IPS-20b (cell line): ENCODE measurements at regions not wholly inside any gene's neighbourhood (a gene's known extent, or its start where the extent isn't known, plus 50 kb on each side); places are given as distances from the start of the nearest gene placed in this dataset.

Experiments used
- H3K27ac ChIP-seq: one replicate; pipeline ENCODE4 v1.5.1; 2013; ENCODE audit warnings: low read length
- H3K27me3 ChIP-seq: 2 replicates; pipeline ENCODE4 v1.6.1; 2013; ENCODE audit warnings: mild to moderate bottlenecking, low read length, inconsistent platforms; ENCODE audit not compliant: insufficient read depth
- H3K36me3 ChIP-seq: 2 replicates; pipeline ENCODE4 v1.6.1; 2013; ENCODE audit warnings: low read depth, mild to moderate bottlenecking, inconsistent platforms, low read length, moderate library complexity; ENCODE audit not compliant: insufficient read depth
- H3K4me1 ChIP-seq: 2 replicates; pipeline ENCODE4 v1.6.1; 2013; ENCODE audit warnings: mild to moderate bottlenecking, control low read depth, inconsistent platforms, low read length, moderate library complexity; ENCODE audit not compliant: insufficient read depth
- H3K4me3 ChIP-seq: 2 replicates; pipeline ENCODE4 v1.5.1; 2013; ENCODE audit warnings: mild to moderate bottlenecking, low read length, inconsistent platforms
- H3K9ac ChIP-seq: 2 replicates; pipeline ENCODE4 v1.6.1; 2013; ENCODE audit warnings: low read depth, mild to moderate bottlenecking, inconsistent platforms, low read length, moderate library complexity
- H3K9me3 ChIP-seq: 2 replicates; pipeline ENCODE4 v1.6.1; 2013; ENCODE audit warnings: mild to moderate bottlenecking, low read depth, low read length, inconsistent platforms; ENCODE audit not compliant: insufficient read depth

DNA sequence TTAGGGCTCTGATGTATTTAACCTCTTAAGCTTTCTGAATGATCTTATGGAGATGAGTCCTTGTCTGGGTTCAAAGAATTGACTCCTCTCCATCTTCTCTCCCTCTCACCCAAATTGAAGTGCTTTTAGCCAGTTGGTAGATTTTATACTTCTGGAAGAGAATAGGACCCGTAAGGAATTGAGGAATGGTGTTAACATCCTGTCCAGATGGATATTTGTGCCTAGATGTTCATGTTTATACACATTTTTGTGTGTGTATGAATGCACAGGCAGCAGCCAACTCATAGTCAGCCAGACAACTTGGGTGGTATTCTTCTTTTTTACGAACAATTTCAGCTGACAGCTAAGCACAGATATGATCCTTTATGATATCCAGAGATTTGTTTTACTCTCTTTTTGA, 449.6 kb upstream of the RGS6 start:
- Histone ChIP-seq H3K9me3 (no peaks in the 10 kb centered on the region), H3K27me3 (no peaks in the 10 kb centered on the region), H3K4me1 (peaks cover 15% of the 10 kb centered on the region), H3K4me3 (no peak overlapping the region), H3K27ac (no peak overlapping the region), H3K9ac (no peak overlapping the region), H3K36me3 (no peaks in the 10 kb centered on the region)

DNA sequence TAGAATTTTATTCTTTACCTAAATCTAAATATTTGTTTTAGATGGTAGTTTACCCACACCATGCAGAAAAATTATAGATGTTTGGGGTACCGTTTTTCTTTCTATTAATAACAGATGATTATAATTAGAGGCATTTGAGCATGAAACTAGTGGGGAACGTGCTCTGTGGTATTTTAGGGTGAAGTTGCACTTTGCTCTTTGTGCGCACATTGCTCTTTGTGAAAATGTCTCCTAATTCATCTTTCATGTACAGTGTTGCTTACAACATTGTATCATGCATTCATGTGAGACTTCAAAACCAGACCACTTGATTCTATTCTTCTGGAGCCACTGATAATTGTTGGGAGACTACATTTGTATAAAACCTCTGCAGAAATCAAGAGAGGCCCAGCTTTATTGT, 449.1 kb upstream of the RGS6 start:
- peaks cover 12% of the 10 kb centered on the region for H3K4me1 ChIP-seq
- no peaks in the 10 kb centered on the region for H3K9me3 ChIP-seq
- H3K27ac ChIP-seq = no peak overlapping the region
- H3K9ac ChIP-seq = no peak overlapping the region
- no peak overlapping the region for H3K4me3 ChIP-seq
- H3K36me3 ChIP-seq = no peaks in the 10 kb centered on the region
- no peaks in the 10 kb centered on the region for H3K27me3 ChIP-seq

DNA sequence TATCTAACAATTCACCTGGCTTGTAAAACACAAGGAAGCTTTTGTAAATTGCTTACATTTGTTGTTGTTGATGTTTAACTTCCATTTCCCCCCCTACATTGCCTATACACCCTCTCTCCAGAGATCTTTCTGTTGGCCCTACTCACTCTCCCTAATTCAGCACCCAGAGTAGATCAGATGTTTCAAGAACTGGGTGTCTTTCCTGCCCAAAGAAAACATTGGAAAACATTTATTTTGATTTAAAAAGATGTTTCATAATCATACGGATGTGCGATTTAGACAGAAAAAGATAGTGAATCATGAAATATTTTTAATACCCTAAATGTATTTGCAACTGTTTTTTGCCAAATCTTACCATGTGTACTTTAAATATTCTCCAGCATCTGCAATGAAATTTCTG, 446.4 kb upstream of the RGS6 start:
- no peak overlapping the region for H3K9ac ChIP-seq
- no peak overlapping the region for H3K4me3 ChIP-seq
- H3K9me3 ChIP-seq = no peaks in the 10 kb centered on the region
- H3K4me1 ChIP-seq = peaks cover 12% of the 10 kb centered on the region
- H3K36me3 ChIP-seq = no peaks in the 10 kb centered on the region
- no peaks in the 10 kb centered on the region for H3K27me3 ChIP-seq
- no peak overlapping the region for H3K27ac ChIP-seq

DNA sequence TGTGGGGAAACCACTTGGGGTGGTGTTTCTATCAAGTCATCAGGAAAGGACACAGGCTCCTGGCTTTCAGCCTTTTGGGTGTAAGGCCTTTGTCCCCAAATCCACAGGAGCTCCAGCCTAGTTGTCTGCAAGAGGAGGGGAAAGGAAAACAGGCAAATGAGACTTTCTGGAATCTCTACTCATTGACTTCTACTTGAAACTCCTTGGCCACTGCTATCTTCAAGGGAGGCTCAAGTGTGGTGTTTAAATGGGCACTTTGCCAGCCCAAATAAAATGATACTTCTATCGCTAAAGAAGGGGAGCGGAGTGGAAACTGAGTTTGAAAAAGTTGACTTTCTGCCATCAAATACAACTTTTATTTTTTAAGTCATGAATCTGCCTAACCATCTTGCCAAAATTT, 445.9 kb upstream of the RGS6 start:
- Histone ChIP-seq H3K27me3 (no peaks in the 10 kb centered on the region), H3K9ac (no peak overlapping the region), H3K36me3 (no peaks in the 10 kb centered on the region), H3K27ac (no peak overlapping the region), H3K4me3 (no peak overlapping the region), H3K9me3 (no peaks in the 10 kb centered on the region), H3K4me1 (peaks cover 7% of the 10 kb centered on the region)

DNA sequence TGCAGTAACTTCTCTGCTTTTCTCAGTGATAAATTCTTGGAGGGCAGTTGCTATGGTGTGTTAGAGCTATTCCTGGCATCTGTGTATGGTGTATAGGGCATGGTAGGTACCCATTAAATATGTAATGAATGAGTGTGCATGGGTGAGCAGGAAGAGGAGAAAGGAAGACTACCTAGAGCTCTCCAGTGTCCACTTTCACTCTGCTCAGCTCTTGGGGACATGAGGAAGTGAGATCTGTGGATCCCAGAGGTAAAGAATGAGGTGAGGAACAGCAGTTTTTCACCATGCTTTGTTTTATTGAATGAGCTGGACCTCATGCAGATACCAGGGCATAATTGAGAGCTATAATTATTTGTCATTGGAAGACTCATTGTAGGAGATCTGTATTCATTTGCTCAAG, 444.8 kb upstream of the RGS6 start:
- Histone ChIP-seq H3K27me3 (no peaks in the 10 kb centered on the region), H3K9me3 (no peaks in the 10 kb centered on the region), H3K9ac (no peak overlapping the region), H3K36me3 (no peaks in the 10 kb centered on the region), H3K27ac (no peak overlapping the region), H3K4me3 (no peak overlapping the region), H3K4me1 (peaks cover 4% of the 10 kb centered on the region; the same call in 1 of the 2 replicates)

DNA sequence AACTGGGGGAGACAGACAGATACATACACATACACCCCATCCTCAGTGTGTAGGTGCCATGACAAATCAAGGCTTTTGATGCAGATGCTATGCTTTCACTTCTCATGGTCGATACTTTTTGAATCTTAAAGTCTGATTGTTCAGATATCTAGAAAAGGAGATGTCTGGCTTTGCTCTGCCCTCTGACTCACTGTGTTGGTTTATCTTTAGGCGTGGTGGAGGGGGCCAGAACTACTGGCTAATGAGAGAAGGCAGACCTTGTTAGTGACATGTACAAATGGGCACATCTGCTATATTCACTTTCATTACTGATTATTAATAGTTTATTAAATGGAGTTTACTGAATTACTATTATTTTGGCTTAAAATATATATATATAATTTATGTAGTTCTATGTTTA, 444.3 kb upstream of the RGS6 start:
- Histone ChIP-seq H3K4me1 (peaks cover 4% of the 10 kb centered on the region; the same call in 1 of the 2 replicates), H3K9ac (no peak overlapping the region), H3K27me3 (no peaks in the 10 kb centered on the region), H3K27ac (no peak overlapping the region), H3K9me3 (no peaks in the 10 kb centered on the region), H3K36me3 (no peaks in the 10 kb centered on the region), H3K4me3 (no peak overlapping the region)

DNA sequence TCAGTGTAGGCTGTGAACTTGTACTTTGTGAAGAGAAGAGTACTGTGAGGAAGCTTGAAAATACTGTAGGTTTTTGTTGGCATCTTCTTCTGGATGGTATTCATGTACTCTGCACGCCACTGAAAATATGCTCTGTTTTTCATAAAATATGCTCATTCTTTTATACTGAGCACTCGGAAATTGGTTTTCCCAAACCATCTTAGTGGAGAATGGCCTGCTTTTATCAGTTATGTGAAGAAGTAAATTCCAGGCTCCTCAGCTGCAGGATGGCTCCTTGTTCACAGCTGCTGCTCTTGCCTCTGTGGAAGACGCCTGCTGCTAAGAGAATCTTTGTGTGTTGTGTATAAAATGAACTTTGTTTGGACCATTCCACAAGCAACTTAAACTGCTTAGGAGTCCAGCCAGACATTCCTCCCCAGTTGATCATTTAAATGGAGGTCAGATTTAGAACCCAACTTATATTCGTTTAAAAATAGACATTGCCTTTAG, 443.5 kb upstream of the RGS6 start:
- Histone ChIP-seq H3K27me3 (no peaks in the 10 kb centered on the region), H3K27ac (no peak overlapping the region), H3K9ac (no peak overlapping the region), H3K4me1 (peaks cover 4% of the 10 kb centered on the region; the same call in 1 of the 2 replicates), H3K4me3 (no peak overlapping the region), H3K9me3 (no peaks in the 10 kb centered on the region), H3K36me3 (no peaks in the 10 kb centered on the region)

DNA sequence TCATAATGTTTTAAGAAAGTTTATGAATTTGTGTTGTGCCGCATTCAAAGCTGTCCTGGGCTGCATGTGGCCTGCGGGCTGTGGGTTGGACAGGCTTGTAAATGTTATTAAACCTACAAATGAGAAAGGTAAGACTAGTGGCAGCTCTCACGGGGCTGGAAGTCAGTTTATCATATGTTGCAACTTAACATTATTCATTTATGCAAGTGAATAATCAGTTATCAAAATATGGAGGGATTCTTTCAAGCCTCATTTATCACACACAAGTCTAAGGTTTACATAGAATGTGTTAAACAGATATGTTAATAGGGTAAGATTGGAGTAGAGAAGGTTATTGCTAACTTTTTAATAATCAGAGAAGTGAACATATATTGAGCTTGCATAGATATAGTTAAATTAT, 442.5 kb upstream of the RGS6 start:
- Histone ChIP-seq H3K4me1 (peaks cover 4% of the 10 kb centered on the region; the same call in 1 of the 2 replicates), H3K9ac (no peak overlapping the region), H3K27me3 (no peaks in the 10 kb centered on the region), H3K36me3 (no peaks in the 10 kb centered on the region), H3K27ac (no peak overlapping the region), H3K4me3 (no peak overlapping the region), H3K9me3 (no peaks in the 10 kb centered on the region)

DNA sequence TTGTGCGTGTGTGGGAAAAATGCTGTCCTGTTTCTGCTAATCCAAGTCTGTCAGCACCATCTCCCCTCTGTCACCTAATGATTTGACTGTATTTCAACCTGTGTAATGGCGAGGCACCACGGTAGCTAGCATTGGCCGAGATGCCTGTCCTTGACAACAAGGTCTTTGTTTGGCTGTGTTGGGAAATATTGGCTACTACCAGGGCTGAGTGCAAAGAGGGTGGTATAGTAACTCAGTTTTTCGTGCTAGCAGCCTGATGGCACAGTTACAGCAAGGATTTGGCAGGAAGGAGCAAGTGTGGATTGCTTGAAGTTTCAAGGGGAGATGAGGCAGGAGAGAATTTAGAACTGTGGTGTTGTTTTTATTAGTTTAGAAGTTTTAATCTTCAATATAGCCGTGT, 440.3 kb upstream of the RGS6 start:
- Histone ChIP-seq H3K36me3 (no peaks in the 10 kb centered on the region), H3K27ac (no peak overlapping the region), H3K27me3 (no peaks in the 10 kb centered on the region), H3K9ac (no peak overlapping the region), H3K9me3 (no peaks in the 10 kb centered on the region), H3K4me3 (no peak overlapping the region), H3K4me1 (peaks cover 3% of the 10 kb centered on the region; the same call in 1 of the 2 replicates)

DNA sequence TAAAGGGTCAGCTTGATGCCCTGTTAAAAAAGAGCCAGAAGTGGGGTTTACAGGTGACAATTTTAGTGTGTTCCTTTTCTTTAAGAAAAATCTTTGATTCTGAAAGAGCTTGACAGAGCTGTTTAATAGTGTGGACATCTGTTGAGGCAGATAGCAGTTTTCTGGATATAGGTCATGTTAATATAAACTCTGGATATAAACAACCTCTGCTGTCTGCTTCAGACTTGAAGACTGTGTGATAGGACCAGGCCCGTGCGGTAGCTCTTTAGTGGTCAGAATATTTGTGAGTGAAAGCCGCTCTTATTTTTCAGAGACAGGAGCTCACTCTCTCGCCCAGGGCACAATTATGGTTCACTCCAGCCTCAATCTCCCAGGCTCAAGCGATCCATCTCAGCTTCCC, 439.9 kb upstream of the RGS6 start:
- Histone ChIP-seq H3K4me3 (no peak overlapping the region), H3K36me3 (no peaks in the 10 kb centered on the region), H3K9ac (no peak overlapping the region), H3K4me1 (no peaks in the 10 kb centered on the region; the same call in 1 of the 2 replicates), H3K9me3 (no peaks in the 10 kb centered on the region), H3K27ac (no peak overlapping the region), H3K27me3 (no peaks in the 10 kb centered on the region)

DNA sequence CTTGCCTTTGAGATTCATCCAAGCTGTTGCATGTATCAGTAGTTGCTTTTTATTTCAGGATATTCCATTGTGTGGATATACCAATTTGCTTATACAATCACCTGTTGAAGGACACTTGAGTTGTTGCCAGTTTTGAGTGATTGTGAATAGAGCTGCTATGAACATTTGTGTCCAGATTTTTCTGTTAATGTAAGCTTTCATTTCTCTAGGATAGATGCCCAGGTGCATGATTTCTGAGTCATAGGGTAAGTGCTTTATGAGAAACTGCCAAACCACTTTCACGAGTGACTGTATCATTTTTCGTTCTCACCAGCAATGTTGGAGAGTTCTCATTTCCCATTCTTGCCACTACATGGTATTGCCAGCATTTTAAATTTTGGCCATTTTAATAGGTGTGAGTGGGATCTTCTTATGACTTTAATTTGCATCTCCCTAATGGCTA, 434.6 kb upstream of the RGS6 start:
- H3K4me1 ChIP-seq = no peaks in the 10 kb centered on the region
- no peaks in the 10 kb centered on the region for H3K27me3 ChIP-seq
- no peaks in the 10 kb centered on the region for H3K36me3 ChIP-seq
- no peaks in the 10 kb centered on the region for H3K9me3 ChIP-seq
- no peak overlapping the region for H3K4me3 ChIP-seq
- H3K9ac ChIP-seq = no peak overlapping the region
- H3K27ac ChIP-seq = no peak overlapping the region

DNA sequence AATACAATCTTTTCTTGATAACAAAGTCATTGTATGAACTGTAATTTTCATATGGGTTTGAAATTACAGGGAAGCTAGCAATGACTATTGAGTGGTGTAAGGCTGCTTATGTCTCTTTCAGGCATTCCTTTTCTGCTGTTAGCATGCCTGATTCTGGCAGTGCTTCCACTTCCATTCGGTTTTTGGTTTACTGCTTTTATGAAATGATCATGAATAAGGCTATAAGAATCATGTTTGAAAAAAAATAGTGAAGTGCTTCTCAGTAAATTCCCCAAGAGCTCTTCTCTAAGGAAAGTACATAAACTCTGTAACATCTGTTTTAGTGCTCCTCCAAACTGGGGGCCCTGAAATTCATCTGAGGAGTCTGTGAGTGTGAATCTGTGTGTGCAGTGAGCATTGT, 434.0 kb upstream of the RGS6 start:
- Histone ChIP-seq H3K36me3 (no peaks in the 10 kb centered on the region), H3K9ac (no peak overlapping the region), H3K4me3 (no peak overlapping the region), H3K27me3 (no peaks in the 10 kb centered on the region), H3K4me1 (no peaks in the 10 kb centered on the region), H3K27ac (no peak overlapping the region), H3K9me3 (no peaks in the 10 kb centered on the region)

DNA sequence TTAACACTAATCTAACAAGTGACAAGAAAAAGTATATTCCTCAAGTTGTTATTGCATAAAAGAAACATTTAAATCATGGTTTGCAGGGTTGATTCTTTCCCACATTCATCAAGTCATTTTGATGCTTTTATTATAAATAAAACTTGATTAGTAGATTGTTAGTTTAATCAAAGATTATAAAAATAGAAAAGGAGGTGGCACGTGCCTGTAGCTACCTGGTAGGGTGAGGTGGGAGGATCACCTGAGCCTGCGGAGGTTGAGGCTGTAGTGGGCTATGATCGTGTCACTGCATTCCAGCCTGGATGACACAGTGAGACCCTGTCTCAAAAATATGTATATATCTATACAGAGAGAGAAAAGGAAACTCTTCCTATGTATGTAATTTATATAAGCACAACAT, 433.2 kb upstream of the RGS6 start:
- Histone ChIP-seq H3K4me1 (no peaks in the 10 kb centered on the region), H3K27ac (no peak overlapping the region), H3K9ac (no peak overlapping the region), H3K27me3 (no peaks in the 10 kb centered on the region), H3K9me3 (no peaks in the 10 kb centered on the region), H3K36me3 (no peaks in the 10 kb centered on the region), H3K4me3 (no peak overlapping the region)
